ENCODE measurements at regions not wholly inside any gene's neighbourhood (a gene's known extent, or its start where the extent isn't known, plus 50 kb on each side); places are given as distances from the start of the nearest gene placed in this dataset.
"Not testable (repeated sequence)": the region's sequence is repeated elsewhere in the genome, so short reads cannot be mapped to it uniquely, and the experiment has no call there.

- no peaks in the 10 kb centered on the region for H3K36me3 ChIP-seq (ENCODE audit: insufficient read depth, low read length)
- H3K79me2 ChIP-seq (ENCODE audit: insufficient read depth, low read depth, low read length), result no peaks in the 10 kb centered on the region
- no peaks in the 10 kb centered on the region for H3K4me1 ChIP-seq (ENCODE audit: insufficient read depth, low read length, poor library complexity, severe bottlenecking)
- no peak overlapping the region for H2AFZ ChIP-seq (ENCODE audit: low read length)
- no peaks in the 10 kb centered on the region for H4K20me1 ChIP-seq (ENCODE audit: insufficient read depth, low read length)
- no peaks in the 10 kb centered on the region for H3K9me3 ChIP-seq (ENCODE audit: low read length)
- H3K27ac ChIP-seq (ENCODE audit: low read depth, low read length, poor library complexity, severe bottlenecking), result no peak overlapping the region
- intact Hi-C loops (cut with micrococcal nuclease; ENCODE audit: unreplicated experiment), result no loop called here
- ChIA-PET CTCF (ENCODE audit: unreplicated experiment) (no interaction called here), POLR2A (no interaction called here)
- DNase-seq (ENCODE audit: low spot score), result no peak
- TF ChIP-seq EZH2phosphoT487 (IDR thresholded peaks at IDR 0.05; ENCODE audit: borderline replicate concordance, low read depth, low read length), result no peak
- TF ChIP-seq, protein P1, sequence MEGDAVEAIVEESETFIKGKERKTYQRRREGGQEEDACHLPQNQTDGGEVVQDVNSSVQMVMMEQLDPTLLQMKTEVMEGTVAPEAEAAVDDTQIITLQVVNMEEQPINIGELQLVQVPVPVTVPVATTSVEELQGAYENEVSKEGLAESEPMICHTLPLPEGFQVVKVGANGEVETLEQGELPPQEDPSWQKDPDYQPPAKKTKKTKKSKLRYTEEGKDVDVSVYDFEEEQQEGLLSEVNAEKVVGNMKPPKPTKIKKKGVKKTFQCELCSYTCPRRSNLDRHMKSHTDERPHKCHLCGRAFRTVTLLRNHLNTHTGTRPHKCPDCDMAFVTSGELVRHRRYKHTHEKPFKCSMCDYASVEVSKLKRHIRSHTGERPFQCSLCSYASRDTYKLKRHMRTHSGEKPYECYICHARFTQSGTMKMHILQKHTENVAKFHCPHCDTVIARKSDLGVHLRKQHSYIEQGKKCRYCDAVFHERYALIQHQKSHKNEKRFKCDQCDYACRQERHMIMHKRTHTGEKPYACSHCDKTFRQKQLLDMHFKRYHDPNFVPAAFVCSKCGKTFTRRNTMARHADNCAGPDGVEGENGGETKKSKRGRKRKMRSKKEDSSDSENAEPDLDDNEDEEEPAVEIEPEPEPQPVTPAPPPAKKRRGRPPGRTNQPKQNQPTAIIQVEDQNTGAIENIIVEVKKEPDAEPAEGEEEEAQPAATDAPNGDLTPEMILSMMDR (conservative IDR thresholded peaks at IDR 0.05; ENCODE audit: low read length), result no peak
- BruUV-seq (replicated peaks), result no TSS peak
- H3K4me3 ChIP-seq (ENCODE audit: low read depth, low read length, poor library complexity, severe bottlenecking), result no peak overlapping the region
- no peaks in the 10 kb centered on the region for H3K9me2 ChIP-seq (ENCODE audit: insufficient read depth, low read length)
- H3K4me2 ChIP-seq (ENCODE audit: low read length), result no peak overlapping the region
These were observed 122.4 kb upstream of the LSM14A start for GRCh38 chr19:34049944-34050343.

DNA sequence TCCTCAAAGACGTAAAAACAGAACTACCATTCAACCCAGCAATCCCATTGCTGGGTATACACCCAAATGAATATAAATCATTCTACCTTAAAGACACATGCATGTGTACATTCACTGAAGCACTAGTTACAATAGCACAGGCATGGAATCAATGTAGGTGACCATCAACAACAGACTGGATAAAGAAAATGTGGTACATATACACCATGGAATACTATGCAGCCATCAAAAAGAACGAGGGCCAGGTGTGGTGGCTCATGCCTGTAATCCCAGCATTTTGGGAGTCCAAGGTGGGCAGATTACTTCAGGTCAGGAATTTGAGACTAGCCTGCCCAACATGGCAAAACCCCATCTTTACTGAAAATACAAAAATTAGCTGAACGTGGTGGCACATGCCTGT is 121.9 kb upstream of the LSM14A start:
- H2AFZ ChIP-seq (ENCODE audit: low read length); intact Hi-C loops (cut with micrococcal nuclease; ENCODE audit: unreplicated experiment); H3K27ac ChIP-seq (ENCODE audit: low read depth, low read length, poor library complexity, severe bottlenecking); CTCF ChIA-PET (ENCODE audit: unreplicated experiment); H3K9me2 ChIP-seq (ENCODE audit: insufficient read depth, low read length); POLR2A ChIA-PET; H3K4me1 ChIP-seq (ENCODE audit: insufficient read depth, low read length, poor library complexity, severe bottlenecking); H3K4me3 ChIP-seq (ENCODE audit: low read depth, low read length, poor library complexity, severe bottlenecking); H3K4me2 ChIP-seq (ENCODE audit: low read length); H3K36me3 ChIP-seq (ENCODE audit: insufficient read depth, low read length); H3K79me2 ChIP-seq (ENCODE audit: insufficient read depth, low read depth, low read length); H3K9me3 ChIP-seq (ENCODE audit: low read length); BruUV-seq (replicated peaks); DNase-seq (ENCODE audit: low spot score); H4K20me1 ChIP-seq (ENCODE audit: insufficient read depth, low read length): not testable (repeated sequence)

- CTCF ChIA-PET (ENCODE audit: unreplicated experiment), result no interaction called here
- POLR2A ChIA-PET, result no interaction called here
- H3K9me2 ChIP-seq (ENCODE audit: insufficient read depth, low read length), result no peaks in the 10 kb centered on the region
- TF ChIP-seq EZH2phosphoT487 (IDR thresholded peaks at IDR 0.05; ENCODE audit: borderline replicate concordance, low read depth, low read length), result no peak
- H3K4me2 ChIP-seq (ENCODE audit: low read length), result no peak overlapping the region
- no peak overlapping the region for H3K4me3 ChIP-seq (ENCODE audit: low read depth, low read length, poor library complexity, severe bottlenecking)
- DNase-seq (ENCODE audit: low spot score), result no peak
- H4K20me1 ChIP-seq (ENCODE audit: insufficient read depth, low read length), result no peaks in the 10 kb centered on the region
- H3K79me2 ChIP-seq (ENCODE audit: insufficient read depth, low read depth, low read length), result no peaks in the 10 kb centered on the region
- H2AFZ ChIP-seq (ENCODE audit: low read length), result no peak overlapping the region
- no peak overlapping the region for H3K27ac ChIP-seq (ENCODE audit: low read depth, low read length, poor library complexity, severe bottlenecking)
- no peaks in the 10 kb centered on the region for H3K9me3 ChIP-seq (ENCODE audit: low read length)
- intact Hi-C loops (cut with micrococcal nuclease; ENCODE audit: unreplicated experiment), result no loop called here
- H3K4me1 ChIP-seq (ENCODE audit: insufficient read depth, low read length, poor library complexity, severe bottlenecking), result no peaks in the 10 kb centered on the region
- no TSS peak for BruUV-seq (replicated peaks)
- no peaks in the 10 kb centered on the region for H3K36me3 ChIP-seq (ENCODE audit: insufficient read depth, low read length)
These were observed 121.0 kb upstream of the LSM14A start for GRCh38 chr19:34051255-34051654.

DNA sequence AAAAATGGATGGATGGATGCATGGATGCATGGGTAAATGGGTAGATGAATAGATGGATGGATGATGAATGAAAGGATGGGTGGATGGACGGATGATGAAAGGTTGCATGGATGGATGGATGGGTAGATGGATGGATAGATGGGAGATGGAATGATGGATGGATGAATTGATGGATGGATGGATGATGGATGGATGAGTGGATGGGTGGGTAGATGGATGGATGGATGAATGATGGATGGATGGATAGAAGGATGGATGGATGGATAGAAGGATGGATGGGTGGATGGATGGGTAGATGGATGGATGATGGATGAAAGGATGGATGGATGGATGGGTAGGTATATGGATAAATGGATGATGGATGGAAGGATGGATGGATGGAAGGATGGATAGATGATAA is 115.1 kb upstream of the LSM14A start:
- Histone ChIP-seq H3K9me2 (ENCODE audit: insufficient read depth, low read length) (no peaks in the 10 kb centered on the region), H3K4me1 (ENCODE audit: insufficient read depth, low read length, poor library complexity, severe bottlenecking) (no peaks in the 10 kb centered on the region), H4K20me1 (ENCODE audit: insufficient read depth, low read length) (no peaks in the 10 kb centered on the region), H3K4me3 (ENCODE audit: low read depth, low read length, poor library complexity, severe bottlenecking) (no peak overlapping the region), H3K4me2 (ENCODE audit: low read length) (no peak overlapping the region), H3K27ac (ENCODE audit: low read depth, low read length, poor library complexity, severe bottlenecking) (no peak overlapping the region), H3K79me2 (ENCODE audit: insufficient read depth, low read depth, low read length) (no peaks in the 10 kb centered on the region), H3K36me3 (ENCODE audit: insufficient read depth, low read length) (no peaks in the 10 kb centered on the region), H3K9me3 (ENCODE audit: low read length) (no peaks in the 10 kb centered on the region), H2AFZ (ENCODE audit: low read length) (no peak overlapping the region)
- CTCF ChIA-PET (ENCODE audit: unreplicated experiment), result no interaction called here
- intact Hi-C loops (cut with micrococcal nuclease; ENCODE audit: unreplicated experiment), result no loop called here
- POLR2A ChIA-PET, result interaction anchor here (0.5 kb wide), 1 partner anchor 8 kb away, joined by 5 read pairs; no protein-coding TSS in a partner anchor
- DNase-seq (ENCODE audit: low spot score), result no peak
- TF ChIP-seq EZH2phosphoT487 (IDR thresholded peaks at IDR 0.05; ENCODE audit: borderline replicate concordance, low read depth, low read length), result no peak
- TF ChIP-seq, protein P1 (conservative IDR thresholded peaks at IDR 0.05; ENCODE audit: low read length), result no peak
- BruUV-seq (replicated peaks), result no TSS peak

Data from OCI-LY7 (cell line).